ENCODE measurements at regions not wholly inside any gene's neighbourhood (a gene's known extent, or its start where the extent isn't known, plus 50 kb on each side); places are given as distances from the start of the nearest gene placed in this dataset.

GRCh38 chr20:60372275-60372674, 414.1 kb downstream of the CDH26 start:
- TF ChIP-seq GABPA (IDR thresholded peaks at IDR 0.05; ENCODE audit: low read depth) (no peak), SPI1 (IDR thresholded peaks at IDR 0.05; ENCODE audit: borderline replicate concordance, low read depth) (no peak), POLR2AphosphoS5 (IDR thresholded peaks at IDR 0.05; ENCODE audit: low read depth) (no peak), REST (IDR thresholded peaks at IDR 0.05; ENCODE audit: insufficient replicate concordance, low read depth) (no peak), CTCF (IDR thresholded peaks at IDR 0.05; ENCODE audit: insufficient read depth, low read length) (no peak)
- no peak overlapping the region for H3K27ac ChIP-seq (replicated peaks)
- no peaks in the 10 kb centered on the region for H3K27me3 ChIP-seq (ENCODE audit: insufficient read depth, poor library complexity, severe bottlenecking)

GRCh38 chr20:60372822-60373221, 414.6 kb downstream of the CDH26 start:
- TF ChIP-seq REST (IDR thresholded peaks at IDR 0.05; ENCODE audit: insufficient replicate concordance, low read depth), result no peak
- Histone ChIP-seq H3K27ac (replicated peaks) (no peak overlapping the region), H3K27me3 (ENCODE audit: insufficient read depth, poor library complexity, severe bottlenecking) (no peaks in the 10 kb centered on the region), H3K4me3 (replicated peaks; ENCODE audit: insufficient read depth, low read length) (no peak overlapping the region)
- DNase-seq (ENCODE audit: low read depth in 1 of 2, low spot score in 1 of 2), result peak in 1 of 2 experiments; percentile 35

More at GRCh38 chr20:60372275-60372674, 414.1 kb downstream of the CDH26 start:
- no peak overlapping the region for H3K4me3 ChIP-seq (replicated peaks; ENCODE audit: insufficient read depth, low read length)
- DNase-seq (ENCODE audit: low read depth in 1 of 2, low spot score in 1 of 2), result no peak

- H3K27ac ChIP-seq (replicated peaks), result no peak overlapping the region
- H3K27me3 ChIP-seq (ENCODE audit: insufficient read depth, poor library complexity, severe bottlenecking), result no peaks in the 10 kb centered on the region
- no peak overlapping the region for H3K4me3 ChIP-seq (replicated peaks; ENCODE audit: insufficient read depth, low read length)
- DNase-seq (ENCODE audit: low read depth in 1 of 2, low spot score in 1 of 2), result no peak
- TF ChIP-seq SPI1 (IDR thresholded peaks at IDR 0.05; ENCODE audit: borderline replicate concordance, low read depth) (no peak), CTCF (IDR thresholded peaks at IDR 0.05; ENCODE audit: insufficient read depth, low read length) (no peak), REST (IDR thresholded peaks at IDR 0.05; ENCODE audit: insufficient replicate concordance, low read depth) (no peak), POLR2AphosphoS5 (IDR thresholded peaks at IDR 0.05; ENCODE audit: low read depth) (no peak), GABPA (IDR thresholded peaks at IDR 0.05; ENCODE audit: low read depth) (no peak)
Observed at GRCh38 chr20:60378620-60379019, 420.4 kb downstream of the CDH26 start.

Data from HL-60 (cell line).